ENCODE measurements at regions not wholly inside any gene's neighbourhood (a gene's known extent, or its start where the extent isn't known, plus 50 kb on each side); places are given as distances from the start of the nearest gene placed in this dataset.
A peak's percentile ranks its signal among the peaks of the same experiment; 100 is the strongest.
"Not testable (repeated sequence)": the region's sequence is repeated elsewhere in the genome, so short reads cannot be mapped to it uniquely, and the experiment has no call there.

DNA sequence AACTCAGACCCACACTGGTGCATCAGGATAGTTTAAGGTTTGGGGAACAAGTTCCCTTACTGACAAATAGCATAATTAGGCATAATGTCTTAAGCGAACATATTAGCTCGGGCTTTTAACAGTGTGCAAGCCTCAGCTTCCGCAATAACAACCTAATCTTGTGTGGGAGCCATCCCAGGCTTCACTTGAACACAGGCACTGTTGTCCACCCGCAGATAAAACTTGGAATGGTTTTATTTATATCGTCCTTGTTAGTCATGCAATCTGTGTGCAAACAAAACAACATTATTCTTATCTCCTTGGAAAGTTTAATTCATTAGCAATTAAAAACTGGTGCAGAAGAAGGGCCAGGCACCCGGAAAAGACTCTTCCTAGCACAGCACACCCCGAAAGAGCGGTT lies 107.4 kb downstream of the LMO4 start:
- DNase-seq; ATAC-seq; intact Hi-C loops (cut with DNase I, micrococcal nuclease): not testable (repeated sequence)

DNA sequence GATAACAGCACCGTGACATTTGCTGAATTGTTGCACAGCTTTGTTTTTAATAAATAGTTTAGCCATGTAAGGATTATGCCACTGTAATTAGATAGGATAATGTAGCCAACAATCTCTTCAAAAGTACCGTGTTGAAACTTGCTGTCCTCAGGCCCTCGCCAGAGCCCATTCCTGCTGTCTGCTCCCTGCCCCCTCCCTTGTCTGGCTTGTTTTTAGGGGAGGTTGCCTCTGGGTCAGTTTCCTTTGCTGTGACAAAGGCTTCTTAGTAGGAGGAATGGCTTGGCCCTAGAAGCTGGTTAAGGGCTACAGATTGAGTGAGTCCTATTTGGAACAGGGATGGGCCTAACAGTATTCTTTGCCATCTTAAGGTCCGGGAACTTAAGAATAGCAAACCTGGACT lies 107.9 kb downstream of the LMO4 start:
- ATAC-seq, result no peak
- intact Hi-C loops (cut with DNase I, micrococcal nuclease), result no loop called here

DNA sequence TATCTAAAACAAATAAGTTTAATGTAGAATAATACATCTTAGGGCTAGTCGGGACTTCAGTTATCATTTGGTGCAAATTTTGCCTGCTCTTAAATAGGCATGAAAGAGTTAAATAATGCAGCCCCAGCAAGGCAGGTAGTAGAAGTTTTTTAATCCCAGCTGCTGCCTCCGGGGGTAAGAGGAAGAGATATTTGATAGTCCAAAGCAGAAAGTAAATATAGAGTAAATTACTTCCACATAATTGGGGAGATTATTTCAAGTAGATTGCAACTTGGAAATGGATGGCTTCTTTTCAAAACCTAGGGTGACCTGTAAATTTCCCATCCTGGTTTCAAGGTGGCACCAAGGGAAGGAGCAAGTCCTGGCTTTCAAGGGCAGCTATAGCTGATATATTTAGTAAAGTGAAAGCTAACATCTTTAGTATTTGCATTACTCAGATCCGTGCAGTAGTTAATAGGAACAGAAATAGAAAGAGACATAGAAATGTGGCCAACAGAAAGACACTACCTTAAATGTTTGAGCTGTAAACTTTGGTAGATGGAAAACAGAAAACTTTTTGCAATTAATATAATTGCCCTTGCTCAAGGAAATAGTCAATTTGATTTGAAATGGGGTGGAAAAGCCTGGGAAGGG lies 109.1 kb downstream of the LMO4 start:
- ATAC-seq (no peak), DNase-seq (no peak)
- intact Hi-C loops (cut with DNase I, micrococcal nuclease), result no loop called here

More for the DNA sequence above, 107.9 kb downstream of the LMO4 start:
- no peak for DNase-seq

GRCh38 chr1:87439821-87440220 lies 111.1 kb downstream of the LMO4 start:
- ATAC-seq (no peak), DNase-seq (no peak)
- intact Hi-C loops (cut with DNase I, micrococcal nuclease), result no loop called here

DNA sequence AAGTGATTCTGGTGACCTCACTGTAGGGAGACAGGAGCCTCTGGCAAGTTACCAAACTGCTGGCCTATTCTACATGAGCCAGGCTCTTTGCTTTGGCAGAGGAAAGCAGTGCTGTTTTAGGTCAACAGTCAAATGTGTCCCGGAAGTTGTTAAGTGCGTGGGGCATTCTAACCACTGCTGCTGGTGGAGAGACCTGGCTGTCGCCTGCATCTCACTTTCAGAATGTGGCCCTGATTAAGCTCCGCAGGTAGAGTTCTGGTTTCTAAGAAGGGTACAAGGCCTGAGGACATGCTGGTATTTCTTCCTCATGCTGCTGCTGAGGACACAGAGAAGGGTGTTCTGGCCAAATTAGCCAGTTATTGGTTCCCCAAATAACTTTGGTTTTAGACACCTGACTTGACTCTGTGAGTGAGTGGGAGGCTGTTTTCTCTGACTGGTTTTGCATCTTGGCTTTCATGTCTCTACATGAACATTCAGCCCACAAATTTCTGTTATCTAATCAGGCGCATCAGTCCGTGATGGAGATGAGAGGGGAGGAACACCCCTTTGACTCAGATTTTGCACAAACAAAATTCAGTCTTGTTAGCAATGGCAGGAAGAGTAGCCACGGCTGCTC lies 120.8 kb downstream of the LMO4 start:
- DNase-seq (peak; percentile 73 to 76), ATAC-seq (peak; percentile 96)
- intact Hi-C loops (cut with DNase I, micrococcal nuclease), result no loop called here

DNA sequence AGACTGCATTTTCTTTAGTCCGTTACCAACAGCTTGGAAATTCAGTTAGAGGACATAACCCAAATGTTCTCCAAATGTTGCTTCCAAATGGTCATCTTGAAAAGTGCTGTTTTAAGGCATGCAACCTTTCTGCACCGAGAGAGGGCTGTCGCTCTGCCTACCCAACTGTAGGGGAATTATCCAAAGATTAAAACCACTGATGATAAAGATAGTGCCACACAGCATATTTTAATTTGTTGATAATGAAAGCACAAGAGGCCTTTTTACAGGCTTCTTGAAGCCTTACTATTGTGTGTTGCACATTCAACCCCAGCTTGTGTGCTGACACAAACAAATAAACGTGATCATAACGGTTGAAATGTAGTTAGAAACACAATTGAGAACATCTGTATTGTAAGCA lies 121.5 kb downstream of the LMO4 start:
- DNase-seq (no peak), ATAC-seq (no peak)
- intact Hi-C loops (cut with DNase I, micrococcal nuclease), result no loop called here

DNA sequence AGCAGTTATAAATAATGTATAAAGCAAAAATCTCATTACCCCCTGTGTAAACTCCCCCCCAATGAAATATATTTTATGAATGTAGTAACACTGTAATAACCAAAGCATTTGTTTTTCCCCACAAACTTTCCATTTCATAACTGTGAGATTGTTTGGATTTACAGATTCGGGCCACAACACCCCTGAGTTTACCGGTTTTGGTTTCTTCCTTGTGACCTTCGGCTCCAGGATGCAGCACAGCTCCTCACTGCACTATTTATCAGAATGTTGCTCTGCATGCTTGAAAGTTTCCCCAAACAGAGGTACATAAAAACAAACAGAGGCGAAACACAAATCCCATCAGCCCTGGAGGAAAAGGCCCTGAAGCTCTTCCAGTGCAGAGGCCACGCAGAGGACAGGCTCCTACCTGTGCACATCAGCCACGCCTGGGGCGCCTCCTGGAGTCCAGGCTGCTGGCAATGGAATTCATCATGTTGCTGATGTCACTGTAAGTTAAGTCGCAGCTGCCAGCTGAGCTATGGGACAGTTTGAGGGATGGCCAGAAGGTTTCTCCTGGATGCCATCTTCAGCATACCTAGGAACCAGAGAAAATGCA lies 122.0 kb downstream of the LMO4 start:
- intact Hi-C loops (cut with DNase I, micrococcal nuclease), result no loop called here
- DNase-seq, result peak; percentile 32 to 57
- ATAC-seq, result peak; percentile 77

GRCh38 chr1:87451229-87451920 lies 122.7 kb downstream of the LMO4 start:
- intact Hi-C loops (cut with DNase I, micrococcal nuclease), result no loop called here
- no peak for ATAC-seq

GRCh38 chr1:87452648-87453047 lies 124.0 kb downstream of the LMO4 start:
- no peak for ATAC-seq
- intact Hi-C loops (cut with DNase I, micrococcal nuclease), result no loop called here
- DNase-seq, result no peak

More at GRCh38 chr1:87451229-87451920, 122.7 kb downstream of the LMO4 start:
- DNase-seq, result no peak

DNA sequence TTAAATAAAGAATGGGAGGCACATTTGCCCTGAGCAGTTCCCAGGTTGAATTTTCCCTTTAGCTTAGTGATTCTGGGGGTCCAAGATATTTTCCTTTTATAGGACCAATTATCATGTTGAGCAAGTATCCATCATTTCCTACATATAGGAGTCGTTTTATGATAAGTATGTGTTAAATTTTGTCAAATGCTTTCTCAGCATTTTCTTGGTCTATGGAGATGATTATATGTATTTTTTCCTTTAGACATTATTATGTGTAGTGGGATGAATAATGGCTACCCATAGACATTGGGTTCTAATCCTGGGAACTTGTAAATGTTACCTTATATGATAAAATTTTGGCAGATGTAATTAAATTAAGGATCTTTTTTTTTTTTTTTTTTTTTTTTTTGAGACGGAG lies 128.7 kb downstream of the LMO4 start:
- DNase-seq (no peak), ATAC-seq (no peak)
- intact Hi-C loops (cut with DNase I, micrococcal nuclease), result no loop called here

DNA sequence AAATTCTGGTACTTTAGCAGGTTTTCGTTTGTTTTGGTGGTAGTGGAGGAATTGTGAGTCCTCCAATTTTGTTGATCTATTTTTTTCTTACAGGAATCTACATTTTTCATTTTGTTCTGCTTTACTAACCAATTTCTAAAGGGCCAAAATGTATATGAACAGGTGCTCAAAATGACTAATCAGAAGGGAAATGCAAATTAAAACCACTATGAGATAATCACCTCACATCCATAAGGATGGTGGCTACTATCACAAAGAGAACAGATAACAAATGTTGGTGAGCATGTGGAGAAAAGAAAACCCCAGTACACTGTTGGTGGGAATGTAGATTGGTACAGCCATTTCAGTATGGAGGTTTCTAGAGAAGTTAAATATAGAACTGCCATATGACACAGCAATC lies 134.2 kb downstream of the LMO4 start:
- DNase-seq (no peak), ATAC-seq (no peak)
- intact Hi-C loops (cut with DNase I, micrococcal nuclease), result no loop called here

GRCh38 chr1:87464022-87464490 lies 135.4 kb downstream of the LMO4 start:
- intact Hi-C loops (cut with DNase I, micrococcal nuclease), result no loop called here
- DNase-seq (no peak), ATAC-seq (no peak)

GRCh38 chr1:87466621-87467020 lies 137.9 kb downstream of the LMO4 start:
- intact Hi-C loops (cut with DNase I, micrococcal nuclease), result no loop called here
- ATAC-seq, result no peak
- no peak for DNase-seq

DNA sequence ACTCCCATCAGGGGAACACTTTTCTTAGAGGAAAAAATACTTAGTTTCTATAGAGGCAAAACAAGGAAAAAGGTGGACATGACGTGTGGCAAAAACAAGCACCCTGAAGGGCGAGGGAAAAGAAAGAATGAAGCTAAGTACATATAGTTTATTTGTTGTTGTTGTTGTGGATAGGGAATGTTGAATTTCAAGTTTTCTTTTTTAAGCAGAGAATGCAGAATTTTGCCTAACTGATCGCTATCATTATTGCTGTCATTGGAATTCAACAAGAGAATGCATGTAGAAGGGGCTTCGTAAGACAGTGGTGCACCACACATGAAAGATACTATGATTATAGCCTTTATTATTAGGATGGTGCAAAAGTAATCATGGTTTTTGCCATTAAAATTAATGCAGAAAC lies 144.0 kb downstream of the LMO4 start:
- DNase-seq (no peak), ATAC-seq (no peak)
- intact Hi-C loops (cut with DNase I, micrococcal nuclease), result no loop called here

DNA sequence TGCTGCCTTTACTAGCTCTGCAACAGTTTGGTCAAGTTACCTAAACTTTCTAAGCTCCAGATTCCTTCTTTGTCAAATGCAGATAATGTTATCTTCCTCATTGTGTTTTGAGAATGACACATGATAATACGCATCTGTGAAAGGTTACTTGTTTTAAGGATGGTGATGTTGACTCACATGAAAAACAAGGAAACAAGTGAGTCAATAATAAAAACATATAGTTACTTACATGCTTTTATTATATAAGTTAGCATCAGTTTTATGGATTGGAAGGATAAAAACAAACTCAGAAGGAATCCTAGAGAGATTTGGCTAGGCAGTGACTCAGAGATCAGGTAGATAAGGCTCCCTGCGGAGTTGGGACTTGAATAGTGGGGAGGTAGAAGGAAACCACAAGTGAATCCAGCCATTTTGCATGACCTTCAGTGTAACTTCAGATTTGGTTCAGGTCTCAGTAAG lies 144.6 kb downstream of the LMO4 start:
- no peak for ATAC-seq
- DNase-seq, result no peak
- intact Hi-C loops (cut with DNase I, micrococcal nuclease), result no loop called here

DNA sequence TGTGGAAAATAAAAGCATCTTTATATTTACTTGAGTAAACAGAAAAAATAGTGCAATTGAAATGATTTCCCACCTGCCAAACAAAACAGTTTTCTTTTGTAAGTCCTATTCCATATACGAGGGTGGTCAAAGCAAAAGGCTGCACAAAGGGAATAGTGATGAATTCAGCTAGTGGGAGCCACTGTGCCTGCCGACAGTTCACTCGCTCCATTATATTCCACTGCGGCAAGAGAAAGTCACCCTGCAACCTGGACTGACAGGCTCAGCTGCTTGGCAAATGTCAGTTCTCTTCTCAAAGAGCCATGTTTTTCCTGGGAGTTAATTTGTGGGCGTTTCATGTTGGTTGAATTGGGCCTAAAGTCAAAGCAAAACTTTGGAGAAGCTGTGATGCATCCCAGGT lies 145.4 kb downstream of the LMO4 start:
- DNase-seq, result no peak
- no peak for ATAC-seq
- intact Hi-C loops (cut with DNase I, micrococcal nuclease), result no loop called here

- ATAC-seq (peak; percentile 73), DNase-seq (peak in 1 of 2 donors; percentile 21)
- intact Hi-C loops (cut with DNase I, micrococcal nuclease), result no loop called here
Observed at GRCh38 chr1:87478231-87478630, 149.6 kb downstream of the LMO4 start.

GRCh38 chr1:87495147-87495546 lies 166.5 kb downstream of the LMO4 start:
- DNase-seq (peak in 1 of 2 donors; percentile 6), ATAC-seq (no peak)
- intact Hi-C loops (cut with DNase I, micrococcal nuclease), result no loop called here

DNA sequence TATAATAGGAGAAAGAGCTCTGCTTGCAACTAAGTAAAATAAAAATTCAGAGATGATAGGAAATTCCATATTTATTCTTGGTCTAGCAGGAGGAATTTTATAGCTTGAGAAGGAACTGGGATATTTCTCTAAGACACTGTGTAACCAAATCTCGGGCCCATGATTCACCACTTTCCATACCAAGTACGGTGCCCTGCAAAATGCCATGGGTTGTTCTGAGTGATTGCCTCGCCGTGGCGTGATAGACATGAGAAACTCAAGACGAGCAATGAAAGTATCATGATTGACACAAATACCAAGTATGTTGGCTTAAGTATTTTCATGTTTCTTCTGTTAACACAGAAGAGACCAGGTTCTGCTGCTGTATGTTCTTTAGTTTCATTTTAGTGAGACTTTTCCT lies 167.2 kb downstream of the LMO4 start:
- no peak for ATAC-seq
- intact Hi-C loops (cut with DNase I, micrococcal nuclease), result no loop called here
- no peak for DNase-seq
